Tibial nerve (tissue), 4 donors: ENCODE measurements at regions not wholly inside any gene's neighbourhood (a gene's known extent, or its start where the extent isn't known, plus 50 kb on each side); places are given as distances from the start of the nearest gene placed in this dataset.

Experiments
- DNase-seq, 2 donors: peaks; one replicate each; pipeline ENCODE4 v3.0.0-alpha.2; 2019; ENCODE audit warnings: low spot score in 2 of 2
- H3K27ac ChIP-seq, 4 donors: fragments of 200-600 bp; sonication (generic) in 3 of 4; one replicate each; pipeline ENCODE4 v1.5.1; 2017 to 2019; ENCODE audit warnings: mild to moderate bottlenecking in 1 of 4
- H3K27me3 ChIP-seq, 2 donors: fragments of 200-600 bp; sonication (generic) in 1 of 2; one replicate each; pipeline versions ENCODE4 v1.5.1 to v1.6.0; 2017 to 2019
- H3K36me3 ChIP-seq, 3 donors: fragments of 200-600 bp; sonication (generic); one replicate each; pipeline ENCODE4 v1.5.1; 2018 to 2019
- H3K4me1 ChIP-seq, 4 donors: fragments of 200-600 bp; sonication (generic) in 3 of 4; one replicate each; pipeline ENCODE4 v1.5.1; 2017 to 2019
- H3K4me3 ChIP-seq, 4 donors: fragments of 200-600 bp; sonication (generic) in 3 of 4; one replicate each; pipeline ENCODE4 v1.5.1; 2017 to 2019; ENCODE audit warnings: mild to moderate bottlenecking in 1 of 4, moderate library complexity in 1 of 4
- H3K9me3 ChIP-seq, 4 donors: fragments of 200-600 bp; sonication (generic) in 3 of 4; one replicate each; pipeline ENCODE4 v1.5.1; 2017 to 2019
- EP300 ChIP-seq, 2 donors: sonication (generic); formaldehyde crosslinking; IDR thresholded peaks; one replicate each; pipeline ENCODE4 v1.6.1; 2017; ENCODE audit warnings: antibody characterized with exemption in 2 of 2, mild to moderate bottlenecking in 1 of 2
- POLR2A ChIP-seq, 2 donors: fragments of 450-650 bp; IDR thresholded peaks; one replicate each; pipeline ENCODE4 v1.6.1; 2017; ENCODE audit warnings: antibody characterized with exemption in 2 of 2, mild to moderate bottlenecking in 2 of 2, moderate library complexity in 2 of 2
- WGBS, 2 donors: methylation state at CpG; one replicate each; pipeline ENCODE4 v1.1.5; 2018; 5-methylcytosine and 5-hydroxymethylcytosine counted together
- TF ChIP-seq, protein P1 (sequence below), 5 experiments: fragments of 200-600 bp in 3 of 5; fragments of 450-650 bp in 2 of 5; sonication (generic) in 3 of 5; IDR thresholded peaks; one replicate each; pipeline ENCODE4 v1.5.1; 2016 to 2019; ENCODE audit warnings: antibody characterized with exemption in 5 of 5, mild to moderate bottlenecking in 3 of 5, moderate library complexity in 2 of 5

GRCh38 chr13:111407381-111408131, 87.1 kb downstream of the TEX29 start:
- H3K4me3 ChIP-seq: no peak overlapping the region
- no peaks in the 10 kb centered on the region for H3K27me3 ChIP-seq
- no peak for TF ChIP-seq EP300 (IDR thresholded peaks at IDR 0.05)
- TF ChIP-seq POLR2A (IDR thresholded peaks at IDR 0.05): no peak
- TF ChIP-seq, protein P1, sequence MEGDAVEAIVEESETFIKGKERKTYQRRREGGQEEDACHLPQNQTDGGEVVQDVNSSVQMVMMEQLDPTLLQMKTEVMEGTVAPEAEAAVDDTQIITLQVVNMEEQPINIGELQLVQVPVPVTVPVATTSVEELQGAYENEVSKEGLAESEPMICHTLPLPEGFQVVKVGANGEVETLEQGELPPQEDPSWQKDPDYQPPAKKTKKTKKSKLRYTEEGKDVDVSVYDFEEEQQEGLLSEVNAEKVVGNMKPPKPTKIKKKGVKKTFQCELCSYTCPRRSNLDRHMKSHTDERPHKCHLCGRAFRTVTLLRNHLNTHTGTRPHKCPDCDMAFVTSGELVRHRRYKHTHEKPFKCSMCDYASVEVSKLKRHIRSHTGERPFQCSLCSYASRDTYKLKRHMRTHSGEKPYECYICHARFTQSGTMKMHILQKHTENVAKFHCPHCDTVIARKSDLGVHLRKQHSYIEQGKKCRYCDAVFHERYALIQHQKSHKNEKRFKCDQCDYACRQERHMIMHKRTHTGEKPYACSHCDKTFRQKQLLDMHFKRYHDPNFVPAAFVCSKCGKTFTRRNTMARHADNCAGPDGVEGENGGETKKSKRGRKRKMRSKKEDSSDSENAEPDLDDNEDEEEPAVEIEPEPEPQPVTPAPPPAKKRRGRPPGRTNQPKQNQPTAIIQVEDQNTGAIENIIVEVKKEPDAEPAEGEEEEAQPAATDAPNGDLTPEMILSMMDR (IDR thresholded peaks at IDR 0.05): no peak
- 91 to 95% methylated on average over 23 of the region's 23 CpGs for WGBS, 2 donors
- H3K4me1 ChIP-seq: peaks cover 0 to 14% (median 0%) of the 10 kb centered on the region in 4 donors
- DNase-seq: no peak
- H3K36me3 ChIP-seq: no peaks in the 10 kb centered on the region
- no peaks in the 10 kb centered on the region for H3K9me3 ChIP-seq
- no peak overlapping the region for H3K27ac ChIP-seq

DNA sequence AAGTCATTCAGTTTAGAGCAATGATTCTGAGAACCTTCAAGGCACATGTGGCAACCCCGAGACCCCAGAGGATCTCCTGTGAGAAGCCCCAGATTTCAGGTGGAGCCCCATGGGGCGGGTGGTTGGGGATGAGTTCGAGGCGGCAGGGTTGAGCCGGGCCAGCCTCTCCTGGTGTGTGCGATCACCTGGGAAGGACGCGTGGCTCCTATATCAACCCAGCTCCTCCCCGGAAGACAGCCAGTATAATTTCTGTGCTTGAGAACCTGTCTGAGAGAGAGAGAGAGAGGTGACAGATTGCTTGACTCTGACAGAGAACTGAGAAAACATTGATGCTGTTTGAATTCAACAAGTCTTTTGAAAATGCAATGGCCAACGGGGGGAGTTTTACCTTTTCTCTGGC, 89.0 kb downstream of the TEX29 start:
- H3K4me1 ChIP-seq: peaks cover 0 to 14% (median 0%) of the 10 kb centered on the region in 4 donors
- 90 to 93% methylated on average over 10 of the region's 10 CpGs for WGBS, 2 donors
- no peak for DNase-seq
- no peak overlapping the region for H3K4me3 ChIP-seq
- no peaks in the 10 kb centered on the region for H3K36me3 ChIP-seq
- no peaks in the 10 kb centered on the region for H3K9me3 ChIP-seq
- no peaks in the 10 kb centered on the region for H3K27me3 ChIP-seq
- no peak overlapping the region for H3K27ac ChIP-seq
- TF ChIP-seq EP300 (IDR thresholded peaks at IDR 0.05): no peak
- TF ChIP-seq POLR2A (IDR thresholded peaks at IDR 0.05): no peak

DNA sequence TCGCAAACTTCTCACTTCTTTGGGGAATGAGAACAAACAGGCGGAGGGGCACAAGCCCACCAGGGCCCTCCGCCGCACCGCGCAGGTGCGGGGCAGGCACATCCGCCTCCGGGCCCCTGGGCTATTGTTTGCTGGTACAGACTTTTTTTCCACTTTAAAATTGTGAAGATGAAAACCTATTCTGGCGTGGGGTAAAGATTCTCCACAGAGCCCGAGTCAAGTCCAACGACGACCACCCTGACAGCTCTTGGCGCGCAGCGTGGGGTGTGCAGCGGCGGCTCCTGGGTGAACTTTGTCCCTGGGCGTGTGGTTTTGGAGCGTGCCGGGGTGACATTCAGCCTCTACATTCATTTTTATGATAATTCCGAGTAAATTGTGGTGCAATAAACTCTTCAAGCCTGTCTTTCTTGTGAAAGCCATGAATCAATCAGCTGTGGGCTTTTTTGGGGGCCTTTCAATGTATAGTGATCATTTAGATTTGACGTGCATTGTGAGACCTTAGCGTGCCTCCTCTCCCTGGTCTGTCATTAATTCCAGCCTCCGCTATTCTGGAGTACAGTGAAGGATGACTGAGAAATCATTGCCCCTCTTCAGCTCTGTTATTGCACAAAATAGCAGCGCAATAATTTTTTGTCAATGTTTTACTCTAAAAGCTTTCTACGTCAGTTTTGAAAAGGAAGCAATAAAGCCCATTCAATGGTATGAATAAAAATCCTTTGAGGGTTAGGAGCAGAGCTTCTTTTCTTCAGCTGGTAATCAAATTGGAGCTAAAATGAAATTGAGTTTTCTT, 90.0 kb downstream of the TEX29 start:
- WGBS, 2 donors: 61 to 62% methylated on average over 27 of the region's 27 CpGs
- Histone ChIP-seq H3K27me3 (no peaks in the 10 kb centered on the region), H3K36me3 (no peaks in the 10 kb centered on the region), H3K27ac (no peak overlapping the region), H3K4me3 (no peak overlapping the region), H3K4me1 (peaks cover 0 to 14% (median 0%) of the 10 kb centered on the region in 4 donors), H3K9me3 (no peaks in the 10 kb centered on the region)
- no peak for DNase-seq
- TF ChIP-seq EP300 (IDR thresholded peaks at IDR 0.05) (no peak), POLR2A (IDR thresholded peaks at IDR 0.05) (no peak)
- TF ChIP-seq, protein P1 (IDR thresholded peaks at IDR 0.05): no peak

- WGBS, 2 donors: 30 to 65% methylated on average over 46 to 48 of the region's 48 CpGs
- no peak for DNase-seq
- Histone ChIP-seq H3K9me3 (no peaks in the 10 kb centered on the region), H3K27me3 (no peaks in the 10 kb centered on the region), H3K4me1 (peaks cover 0 to 14% (median 0%) of the 10 kb centered on the region in 4 donors), H3K36me3 (no peaks in the 10 kb centered on the region), H3K4me3 (peak overlapping the region in 2 of 4 donors; percentile 20 to 26), H3K27ac (no peak overlapping the region)
- no peak for TF ChIP-seq EP300 (IDR thresholded peaks at IDR 0.05)
- no peak for TF ChIP-seq POLR2A (IDR thresholded peaks at IDR 0.05)
- TF ChIP-seq, protein P1 (IDR thresholded peaks at IDR 0.05): no peak
Observed at GRCh38 chr13:111411151-111411858, 90.9 kb downstream of the TEX29 start.

DNA sequence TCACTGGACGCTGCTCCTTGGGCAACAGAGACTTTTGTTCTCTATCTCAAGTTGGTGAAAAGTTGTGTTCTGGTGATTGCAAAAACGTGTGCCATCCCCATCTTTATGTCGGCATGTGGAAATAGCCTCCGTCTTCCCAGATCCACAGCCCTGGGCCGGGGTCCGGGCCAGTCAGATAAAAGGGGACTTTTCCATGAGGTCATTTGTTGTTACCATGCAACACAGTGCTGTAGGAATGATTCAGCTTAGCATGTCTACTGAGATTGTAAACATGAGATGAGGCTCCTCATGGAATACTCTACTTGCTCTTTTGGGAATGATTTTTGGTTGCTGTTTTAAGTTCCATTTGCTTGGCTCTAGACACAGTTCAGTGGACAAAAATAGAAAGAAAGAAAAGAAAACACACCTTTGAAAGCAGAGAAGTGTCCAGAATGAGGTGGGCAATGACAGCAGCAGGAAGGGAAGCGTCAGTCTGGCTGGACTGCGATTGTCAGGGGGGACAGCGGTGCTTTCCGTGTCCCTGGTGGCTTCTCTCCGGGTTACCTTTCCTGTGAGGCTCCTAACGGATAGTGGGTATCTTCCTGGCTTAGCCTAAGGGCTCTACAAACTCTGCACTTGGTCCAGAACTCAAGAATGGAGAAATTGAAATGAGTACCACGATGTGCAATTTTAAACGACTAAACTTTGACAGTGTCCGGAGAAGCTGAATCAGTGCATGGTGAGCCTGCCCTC, 91.6 kb downstream of the TEX29 start:
- no peak overlapping the region for H3K27ac ChIP-seq
- peaks cover 0 to 14% (median 0%) of the 10 kb centered on the region in 4 donors for H3K4me1 ChIP-seq
- H3K27me3 ChIP-seq: no peaks in the 10 kb centered on the region
- H3K36me3 ChIP-seq: no peaks in the 10 kb centered on the region
- no peak for DNase-seq
- H3K4me3 ChIP-seq: peak overlapping the region in 1 of 4 donors; percentile 20
- 55 to 67% methylated on average over 15 of the region's 15 CpGs for WGBS, 2 donors
- no peaks in the 10 kb centered on the region for H3K9me3 ChIP-seq
- TF ChIP-seq EP300 (IDR thresholded peaks at IDR 0.05): no peak
- no peak for TF ChIP-seq POLR2A (IDR thresholded peaks at IDR 0.05)
- TF ChIP-seq, protein P1 (IDR thresholded peaks at IDR 0.05): no peak
